DOHH2 (cell line): ENCODE measurements at regions not wholly inside any gene's neighbourhood (a gene's known extent, or its start where the extent isn't known, plus 50 kb on each side); places are given as distances from the start of the nearest gene placed in this dataset.

Source experiments
- EZH2phosphoT487 ChIP-seq: fragments of 200-600 bp; sonication (generic); IDR thresholded peaks from 2 replicates; pipeline ENCODE4 v1.6.1; 2017; ENCODE audit warnings: borderline replicate concordance, mild to moderate bottlenecking, antibody characterized with exemption, low read length, moderate library complexity, mixed read lengths
- TF ChIP-seq, protein P1 (sequence below): fragments of 200-600 bp; sonication (generic); IDR thresholded peaks from one replicate; pipeline ENCODE4 v1.5.1; 2014; ENCODE audit warnings: antibody characterized with exemption, mild to moderate bottlenecking, low read depth, low read length; ENCODE audit not compliant: poor library complexity, severe bottlenecking

GRCh38 chr20:50412499-50412898 lies 97.7 kb upstream of the PTPN1 start:
- TF ChIP-seq, protein P1, sequence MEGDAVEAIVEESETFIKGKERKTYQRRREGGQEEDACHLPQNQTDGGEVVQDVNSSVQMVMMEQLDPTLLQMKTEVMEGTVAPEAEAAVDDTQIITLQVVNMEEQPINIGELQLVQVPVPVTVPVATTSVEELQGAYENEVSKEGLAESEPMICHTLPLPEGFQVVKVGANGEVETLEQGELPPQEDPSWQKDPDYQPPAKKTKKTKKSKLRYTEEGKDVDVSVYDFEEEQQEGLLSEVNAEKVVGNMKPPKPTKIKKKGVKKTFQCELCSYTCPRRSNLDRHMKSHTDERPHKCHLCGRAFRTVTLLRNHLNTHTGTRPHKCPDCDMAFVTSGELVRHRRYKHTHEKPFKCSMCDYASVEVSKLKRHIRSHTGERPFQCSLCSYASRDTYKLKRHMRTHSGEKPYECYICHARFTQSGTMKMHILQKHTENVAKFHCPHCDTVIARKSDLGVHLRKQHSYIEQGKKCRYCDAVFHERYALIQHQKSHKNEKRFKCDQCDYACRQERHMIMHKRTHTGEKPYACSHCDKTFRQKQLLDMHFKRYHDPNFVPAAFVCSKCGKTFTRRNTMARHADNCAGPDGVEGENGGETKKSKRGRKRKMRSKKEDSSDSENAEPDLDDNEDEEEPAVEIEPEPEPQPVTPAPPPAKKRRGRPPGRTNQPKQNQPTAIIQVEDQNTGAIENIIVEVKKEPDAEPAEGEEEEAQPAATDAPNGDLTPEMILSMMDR, result no peak
- TF ChIP-seq EZH2phosphoT487, result no peak
